ENCODE measurements at regions not wholly inside any gene's neighbourhood (a gene's known extent, or its start where the extent isn't known, plus 50 kb on each side); places are given as distances from the start of the nearest gene placed in this dataset.
A peak's percentile ranks its signal among the peaks of the same experiment; 100 is the strongest.

GRCh38 chr19:32264568-32264967 lies 80.8 kb upstream of the ZNF507 start:
- DNase-seq: no peak

- DNase-seq: no peak
Observed at GRCh38 chr19:32265995-32266394, 79.4 kb upstream of the ZNF507 start.

- no peak for DNase-seq
Observed at GRCh38 chr19:32266460-32266859, 79.0 kb upstream of the ZNF507 start.

- DNase-seq: no peak
Observed at GRCh38 chr19:32268381-32268780, 77.0 kb upstream of the ZNF507 start.

GRCh38 chr19:32269831-32270230 lies 75.6 kb upstream of the ZNF507 start:
- no peak for DNase-seq

GRCh38 chr19:32273483-32273882 lies 71.9 kb upstream of the ZNF507 start:
- DNase-seq: no peak

- DNase-seq: no peak
Observed at GRCh38 chr19:32287086-32287485, 58.3 kb upstream of the ZNF507 start.

- DNase-seq: peak; percentile 66
Observed at GRCh38 chr19:32287811-32288227, 57.6 kb upstream of the ZNF507 start.

GRCh38 chr19:32289566-32290210 lies 55.7 kb upstream of the ZNF507 start:
- DNase-seq: no peak

GRCh38 chr19:32291876-32292275 lies 53.5 kb upstream of the ZNF507 start:
- DNase-seq: no peak

GRCh38 chr19:32294871-32295438 lies 50.5 kb upstream of the ZNF507 start:
- no peak for DNase-seq
